ENCODE measurements at regions not wholly inside any gene's neighbourhood (a gene's known extent, or its start where the extent isn't known, plus 50 kb on each side); places are given as distances from the start of the nearest gene placed in this dataset.

GRCh38 chr6:25188232-25188631 is 90.9 kb upstream of the CARMIL1 start:
- in situ Hi-C loops (cut with HindIII; ENCODE audit: low sequenced_read_pairs), result no loop called here
- H3K4me3 ChIP-seq (ENCODE audit: low read depth, low read length), result no peak overlapping the region
- TF ChIP-seq, protein P1, sequence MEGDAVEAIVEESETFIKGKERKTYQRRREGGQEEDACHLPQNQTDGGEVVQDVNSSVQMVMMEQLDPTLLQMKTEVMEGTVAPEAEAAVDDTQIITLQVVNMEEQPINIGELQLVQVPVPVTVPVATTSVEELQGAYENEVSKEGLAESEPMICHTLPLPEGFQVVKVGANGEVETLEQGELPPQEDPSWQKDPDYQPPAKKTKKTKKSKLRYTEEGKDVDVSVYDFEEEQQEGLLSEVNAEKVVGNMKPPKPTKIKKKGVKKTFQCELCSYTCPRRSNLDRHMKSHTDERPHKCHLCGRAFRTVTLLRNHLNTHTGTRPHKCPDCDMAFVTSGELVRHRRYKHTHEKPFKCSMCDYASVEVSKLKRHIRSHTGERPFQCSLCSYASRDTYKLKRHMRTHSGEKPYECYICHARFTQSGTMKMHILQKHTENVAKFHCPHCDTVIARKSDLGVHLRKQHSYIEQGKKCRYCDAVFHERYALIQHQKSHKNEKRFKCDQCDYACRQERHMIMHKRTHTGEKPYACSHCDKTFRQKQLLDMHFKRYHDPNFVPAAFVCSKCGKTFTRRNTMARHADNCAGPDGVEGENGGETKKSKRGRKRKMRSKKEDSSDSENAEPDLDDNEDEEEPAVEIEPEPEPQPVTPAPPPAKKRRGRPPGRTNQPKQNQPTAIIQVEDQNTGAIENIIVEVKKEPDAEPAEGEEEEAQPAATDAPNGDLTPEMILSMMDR (IDR thresholded peaks at IDR 0.05; ENCODE audit: low read depth, low read length), result no peak
- DNase-seq (ENCODE audit: low read depth, low spot score), result no peak

GRCh38 chr6:25192590-25193459 is 86.3 kb upstream of the CARMIL1 start:
- no peak overlapping the region for H3K4me3 ChIP-seq (ENCODE audit: low read depth, low read length)
- in situ Hi-C loops (cut with HindIII; ENCODE audit: low sequenced_read_pairs), result no loop called here
- DNase-seq (ENCODE audit: low read depth, low spot score), result peak; percentile 96
- TF ChIP-seq, protein P1 (IDR thresholded peaks at IDR 0.05; ENCODE audit: low read depth, low read length), result no peak

GRCh38 chr6:25193460-25194171 is 85.6 kb upstream of the CARMIL1 start:
- TF ChIP-seq, protein P1 (IDR thresholded peaks at IDR 0.05; ENCODE audit: low read depth, low read length), result no peak
- H3K4me3 ChIP-seq (ENCODE audit: low read depth, low read length), result no peak overlapping the region
- in situ Hi-C loops (cut with HindIII; ENCODE audit: low sequenced_read_pairs), result no loop called here
- peak; percentile 98 for DNase-seq (ENCODE audit: low read depth, low spot score)

DNA sequence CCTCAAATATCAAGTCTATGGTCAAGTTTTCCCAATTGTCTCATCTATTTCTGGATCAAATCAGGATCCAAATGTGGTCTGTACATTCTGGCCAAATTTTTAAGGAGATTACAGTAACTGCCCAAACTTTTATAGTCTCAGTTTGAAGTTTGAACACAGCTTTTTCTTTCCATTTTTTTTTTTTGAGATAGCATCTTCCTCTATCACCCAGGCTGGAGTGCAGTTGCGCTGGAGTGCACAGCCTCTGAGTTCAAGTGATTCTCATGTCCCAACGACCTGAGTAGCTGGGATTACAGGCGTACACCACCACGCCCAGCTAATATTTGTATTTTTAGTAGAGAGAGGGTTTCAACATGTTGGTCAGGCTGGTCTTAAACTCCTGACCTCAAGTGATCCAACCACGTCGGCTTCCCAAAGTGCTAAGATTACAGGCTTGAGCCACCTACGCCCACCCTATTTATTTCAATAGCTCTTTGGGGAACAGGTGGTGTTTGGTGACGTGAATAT is 84.9 kb upstream of the CARMIL1 start:
- H3K4me3 ChIP-seq (ENCODE audit: low read depth, low read length), result no peak overlapping the region
- TF ChIP-seq, protein P1 (IDR thresholded peaks at IDR 0.05; ENCODE audit: low read depth, low read length), result no peak
- no peak for DNase-seq (ENCODE audit: low read depth, low spot score)
- in situ Hi-C loops (cut with HindIII; ENCODE audit: low sequenced_read_pairs), result no loop called here

- TF ChIP-seq, protein P1 (IDR thresholded peaks at IDR 0.05; ENCODE audit: low read depth, low read length), result no peak
- no peak for DNase-seq (ENCODE audit: low read depth, low spot score)
- in situ Hi-C loops (cut with HindIII; ENCODE audit: low sequenced_read_pairs), result no loop called here
- H3K4me3 ChIP-seq (ENCODE audit: low read depth, low read length), result no peak overlapping the region
Measured at GRCh38 chr6:25196464-25196863, 82.7 kb upstream of the CARMIL1 start.

GRCh38 chr6:25197111-25197510 is 82.1 kb upstream of the CARMIL1 start:
- H3K4me3 ChIP-seq (ENCODE audit: low read depth, low read length), result no peak overlapping the region
- in situ Hi-C loops (cut with HindIII; ENCODE audit: low sequenced_read_pairs), result no loop called here
- DNase-seq (ENCODE audit: low read depth, low spot score), result no peak
- TF ChIP-seq, protein P1 (IDR thresholded peaks at IDR 0.05; ENCODE audit: low read depth, low read length), result no peak
